K562 (cell line): ENCODE measurements at regions not wholly inside any gene's neighbourhood (a gene's known extent, or its start where the extent isn't known, plus 50 kb on each side); places are given as distances from the start of the nearest gene placed in this dataset.

ENCODE experiments used
- ATAC-seq: fragments of 200-7000 bp; cut with Tn5 transposase; 3 replicates; pipeline ENCODE4 v1.9.1; 2020; ENCODE audit warnings: moderate library complexity
- BruUV-seq: library from RNA; stranded (reverse); fragments of 400-500 nt; replicated peaks from 2 replicates; lab custom pipeline; 2021; lab: Mats Ljungman, UMichigan
- CTCF ChIA-PET: fragments of 300-600 bp; formaldehyde crosslinking; extraction: SDS; loops from one replicate; lab custom pipeline; 2021; ENCODE audit warnings: low intra/inter-chr PET ratio; lab: Yijun Ruan, JAX
- POLR2A ChIA-PET: fragments of 300-600, 350-650 bp; sonication (Branson Sonifier 250); formaldehyde crosslinking; extraction: SDS; loops from one replicate; lab custom pipeline; 2021; ENCODE audit warnings: antibody characterized with exemption, inconsistent platforms; lab: Yijun Ruan, JAX
- DNase-seq, 4 experiments: peaks; one replicate each; pipeline versions ENCODE4 v3.0.0 to v3.0.0-alpha.2; 2011 to 2018; ENCODE audit warnings: low spot score in 3 of 4, mixed read lengths in 3 of 4; ENCODE audit errors: extremely low read depth in 1 of 4
- FAIRE-seq: peaks from 2 replicates; lab custom pipeline; 2011; peaks lifted over from hg19 to GRCh38; lab: Jason Lieb, UNC
- H2AFZ ChIP-seq: 2 replicates; pipeline ENCODE4 v1.6.0; 2011; ENCODE audit warnings: low read depth, low read length, control low read depth, inconsistent platforms
- H3K27ac ChIP-seq: fragments of 200-600 bp; 3 replicates; pipeline ENCODE4 v1.8.0; 2011; ENCODE audit warnings: low read depth, mild to moderate bottlenecking, control low read depth, inconsistent platforms, low read length, moderate library complexity, mixed read lengths; ENCODE audit errors: extremely low read depth
- H3K27me3 ChIP-seq, 2 experiments: fragments of 300-600 bp in 1 of 2; 2 replicates in 1 of 2; 3 replicates in 1 of 2; pipeline versions ENCODE4 v1.6.0 to v1.8.0; 2011; ENCODE audit warnings: inconsistent platforms in 2 of 2, low read length in 2 of 2, mild to moderate bottlenecking in 1 of 2, mixed read lengths in 1 of 2, moderate library complexity in 1 of 2; ENCODE audit not compliant: control insufficient read depth in 2 of 2, insufficient read depth in 2 of 2
- H3K36me3 ChIP-seq: fragments of 300-600 bp; 3 replicates; pipeline ENCODE4 v1.8.0; 2011; ENCODE audit warnings: mild to moderate bottlenecking, low read length, inconsistent platforms; ENCODE audit not compliant: control insufficient read depth, insufficient read depth
- H3K4me1 ChIP-seq, 2 experiments: fragments of 200-600 bp in 1 of 2; replicated peaks in 1 of 2; 2 replicates in 1 of 2; 3 replicates in 1 of 2; pipeline versions ENCODE4 v1.5.1 to v1.8.0; 2011; ENCODE audit warnings: inconsistent platforms in 2 of 2, low read length in 2 of 2, mild to moderate bottlenecking in 1 of 2, mixed read lengths in 1 of 2, moderate library complexity in 1 of 2; ENCODE audit not compliant: control insufficient read depth in 2 of 2, insufficient read depth in 2 of 2
- H3K4me2 ChIP-seq: 2 replicates; pipeline ENCODE4 v1.6.1; 2011; ENCODE audit warnings: low read length, control low read depth, inconsistent platforms, mixed read lengths; ENCODE audit not compliant: insufficient read depth
- H3K4me3 ChIP-seq: fragments of 200-600 bp; sonication (generic), shearing (Covaris generic); 2 replicates; pipeline ENCODE4 v1.5.1; 2016; ENCODE audit warnings: control low read depth, inconsistent platforms
- H3K79me2 ChIP-seq: fragments of 200-600 bp; 3 replicates; pipeline ENCODE4 v1.8.0; 2011; ENCODE audit warnings: low read length, inconsistent platforms; ENCODE audit not compliant: control insufficient read depth, insufficient read depth
- H3K9ac ChIP-seq, 2 experiments: 2 replicates each; pipeline versions ENCODE4 v1.6.0 to v1.6.1; 2011; ENCODE audit warnings: low read depth in 2 of 2, low read length in 2 of 2, control low read depth in 1 of 2, inconsistent platforms in 1 of 2, mild to moderate bottlenecking in 1 of 2, mixed read lengths in 1 of 2; ENCODE audit not compliant: insufficient read depth in 1 of 2
- H3K9me1 ChIP-seq: one replicate; pipeline ENCODE4 v1.6.0; 2011; ENCODE audit warnings: inconsistent platforms, mild to moderate bottlenecking, low read length, moderate library complexity; ENCODE audit not compliant: control insufficient read depth, insufficient read depth
- H3K9me3 ChIP-seq: replicated peaks from 2 replicates; pipeline ENCODE4 v1.5.1; 2011; ENCODE audit warnings: low read depth, low read length, inconsistent platforms; ENCODE audit not compliant: control insufficient read depth, insufficient read depth
- H4K20me1 ChIP-seq: replicated peaks from 2 replicates; pipeline ENCODE4 v1.6.1; 2011; ENCODE audit warnings: low read length, inconsistent platforms, mixed read lengths; ENCODE audit not compliant: control insufficient read depth, insufficient read depth
- CREBBP ChIP-seq: IDR thresholded peaks from one replicate; pipeline ENCODE4 v1.6.1; 2012; ENCODE audit warnings: low read depth, mild to moderate bottlenecking, control low read depth, inconsistent platforms, low read length
- DIDO1 ChIP-seq: fragments of 450-650 bp; IDR thresholded peaks from 2 replicates; pipeline ENCODE4 v1.6.1; 2016; ENCODE audit warnings: low read depth, missing biosample characterization, missing genetic modification characterization
- ESRRB ChIP-seq: fragments of 250-450 bp; sonication (Bioruptor Pico); IDR thresholded peaks from 2 replicates; pipeline ENCODE4 v1.5.0; 2020; ENCODE audit warnings: mild to moderate bottlenecking, moderate library complexity, borderline replicate concordance
- ETV6 ChIP-seq, 3 experiments: fragments of 150-350 bp in 1 of 3; sonication (generic) in 1 of 3; formaldehyde crosslinking in 1 of 3; IDR thresholded peaks; 2 replicates each; pipeline versions ENCODE4 v1.6.1 to v1.8.0; 2014 to 2022; ENCODE audit warnings: borderline replicate concordance in 2 of 3, low read depth in 2 of 3, antibody characterized with exemption in 1 of 3, low read length in 1 of 3, mild to moderate bottlenecking in 1 of 3, missing genetic modification reagents in 1 of 3
- IRF2 ChIP-seq: sonication (generic); formaldehyde crosslinking; IDR thresholded peaks from 2 replicates; pipeline ENCODE4 v1.8.1; 2022; ENCODE audit warnings: mild to moderate bottlenecking, missing genetic modification reagents
- KLF10 ChIP-seq: fragments of 250-450 bp; sonication (Bioruptor Pico); IDR thresholded peaks from 2 replicates; pipeline ENCODE4 v1.6.1; 2021; ENCODE audit warnings: matching md5 sums
- NFE2 ChIP-seq: IDR thresholded peaks from 2 replicates; pipeline ENCODE4 v1.6.1; 2014; ENCODE audit warnings: antibody characterized with exemption, low read depth
- SP2 ChIP-seq: IDR thresholded peaks from 2 replicates; pipeline ENCODE4 v1.6.1; 2011; ENCODE audit warnings: mild to moderate bottlenecking, low read depth, low read length, moderate library complexity; ENCODE audit not compliant: poor library complexity, severe bottlenecking; ENCODE audit errors: extremely low read depth
- ZC3H8 ChIP-seq: fragments of 450-650 bp; IDR thresholded peaks from 2 replicates; pipeline ENCODE4 v1.6.1; 2017
- ZNF224 ChIP-seq: sonication (generic); formaldehyde crosslinking; IDR thresholded peaks from 2 replicates; pipeline ENCODE4 v1.8.0; 2022; ENCODE audit warnings: mild to moderate bottlenecking, missing genetic modification reagents
- ZNF253 ChIP-seq: fragments of 250-450 bp; sonication (Bioruptor Pico); conservative IDR thresholded peaks from 2 replicates; pipeline ENCODE4 v1.6.1; 2021; ENCODE audit warnings: mild to moderate bottlenecking
- ZNF696 ChIP-seq: fragments of 250-450 bp; sonication (Bioruptor Pico); conservative IDR thresholded peaks from 2 replicates; pipeline ENCODE4 v1.4.0; 2020; ENCODE audit warnings: mild to moderate bottlenecking, moderate library complexity
- WGBS: fragments of 100-300 bp; shearing (Covaris generic); methylation state at CpG from one replicate; pipeline ENCODE4 v1.1.6; 2016; ENCODE audit warnings: low coverage, mixed read lengths; ENCODE audit not compliant: insufficient coverage; ENCODE audit errors: missing lambda C conversion rate; 5-methylcytosine and 5-hydroxymethylcytosine counted together
- in situ Hi-C: fragments of 300-500 bp; cut with MboI; formaldehyde crosslinking; loops from 4 replicates; pipeline ENCODE4 v1.15.0; 2018; ENCODE audit warnings: inconsistent platforms, mixed read lengths
- intact Hi-C: fragments of 100-400 bp; cut with micrococcal nuclease; formaldehyde crosslinking; loops from 2 replicates; pipeline ENCODE4 v1.14.2; 2022
- TF ChIP-seq, protein P1 (sequence below): sonication (generic); formaldehyde crosslinking; IDR thresholded peaks from 2 replicates; pipeline ENCODE4 v1.8.1; 2022; ENCODE audit warnings: missing genetic modification reagents

DNA sequence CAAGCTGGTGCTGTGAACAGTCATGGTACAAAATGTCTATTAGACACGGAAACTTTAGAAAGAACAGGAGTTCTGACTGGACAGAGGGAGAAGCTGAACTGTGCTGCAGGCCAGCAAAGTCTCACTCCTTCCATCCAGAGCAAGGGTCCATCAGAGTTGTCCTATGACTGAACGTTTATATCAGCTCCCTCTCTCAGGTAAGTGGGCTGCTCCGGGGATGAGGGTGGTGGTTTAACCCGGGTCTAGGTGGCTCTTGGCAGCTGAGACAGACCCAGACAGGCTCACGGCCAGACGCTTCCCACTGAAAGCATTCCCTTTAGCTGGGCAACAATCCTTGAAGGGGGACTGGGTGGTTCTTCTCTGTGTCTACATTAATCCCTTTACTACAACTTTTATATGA, 385.0 kb upstream of the SMIM31 start:
- POLR2A ChIA-PET = no interaction called here
- H3K36me3 ChIP-seq = no peaks in the 10 kb centered on the region
- no peaks in the 10 kb centered on the region for H3K4me1 ChIP-seq
- H4K20me1 ChIP-seq = no peaks in the 10 kb centered on the region
- no peaks in the 10 kb centered on the region for H3K79me2 ChIP-seq
- ATAC-seq = no peak
- H3K27ac ChIP-seq = no peak overlapping the region
- no peak overlapping the region for H3K4me2 ChIP-seq
- WGBS = under 1% methylated on average over 6 of the region's 6 CpGs
- no peaks in the 10 kb centered on the region for H3K9me1 ChIP-seq
- CTCF ChIA-PET = no interaction called here
- in situ Hi-C loops = no loop called here
- intact Hi-C loops = loop anchor here (2.0 kb wide), 1 partner anchor 30 kb away; no protein-coding TSS in a partner anchor
- no peak for TF ChIP-seq ZC3H8
- no peak for TF ChIP-seq CREBBP
- TF ChIP-seq IRF2 (CRISPR knock-in tag) = no peak
- TF ChIP-seq ZNF224 (CRISPR knock-in tag) = no peak
- TF ChIP-seq ESRRB (CRISPR knock-in tag) = no peak
- no peak overlapping the region for H2AFZ ChIP-seq
- no peak overlapping the region for H3K4me3 ChIP-seq
- FAIRE-seq = no peak
- H3K27me3 ChIP-seq = no peaks in the 10 kb centered on the region
- H3K9ac ChIP-seq = no peak overlapping the region
- BruUV-seq = no TSS peak
- no peak for DNase-seq
- H3K9me3 ChIP-seq = no peaks in the 10 kb centered on the region

DNA sequence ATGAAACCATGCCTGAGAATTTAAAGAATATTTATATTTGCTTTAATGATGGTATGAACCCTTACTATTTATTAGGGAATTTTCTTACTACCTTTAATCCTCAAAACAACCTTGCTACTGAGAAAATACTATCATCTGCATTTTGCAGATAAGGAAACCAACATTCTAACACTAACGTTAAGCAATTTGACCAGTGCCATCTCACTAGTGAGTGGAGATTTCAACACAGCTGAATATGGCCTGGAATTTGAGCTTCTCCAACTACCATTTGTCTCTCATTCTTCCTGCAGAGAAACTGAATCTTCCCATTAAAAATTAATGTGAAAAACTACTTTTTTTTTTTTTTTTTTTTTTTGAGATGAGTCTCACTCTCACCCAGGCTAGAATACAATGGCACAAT, 380.9 kb upstream of the SMIM31 start:
- intact Hi-C loops = no loop called here
- ChIA-PET CTCF (no interaction called here), POLR2A (no interaction called here)
- Histone ChIP-seq H4K20me1 (no peaks in the 10 kb centered on the region), H3K4me3 (no peak overlapping the region), H3K36me3 (no peaks in the 10 kb centered on the region), H3K9ac (no peak overlapping the region), H3K27ac (no peak overlapping the region), H3K79me2 (no peaks in the 10 kb centered on the region), H3K27me3 (no peaks in the 10 kb centered on the region), H3K4me2 (no peak overlapping the region), H3K9me3 (no peaks in the 10 kb centered on the region), H3K4me1 (no peaks in the 10 kb centered on the region), H3K9me1 (no peaks in the 10 kb centered on the region), H2AFZ (no peak overlapping the region)
- no peak for DNase-seq
- in situ Hi-C loops = no loop called here
- TF ChIP-seq, protein P1, sequence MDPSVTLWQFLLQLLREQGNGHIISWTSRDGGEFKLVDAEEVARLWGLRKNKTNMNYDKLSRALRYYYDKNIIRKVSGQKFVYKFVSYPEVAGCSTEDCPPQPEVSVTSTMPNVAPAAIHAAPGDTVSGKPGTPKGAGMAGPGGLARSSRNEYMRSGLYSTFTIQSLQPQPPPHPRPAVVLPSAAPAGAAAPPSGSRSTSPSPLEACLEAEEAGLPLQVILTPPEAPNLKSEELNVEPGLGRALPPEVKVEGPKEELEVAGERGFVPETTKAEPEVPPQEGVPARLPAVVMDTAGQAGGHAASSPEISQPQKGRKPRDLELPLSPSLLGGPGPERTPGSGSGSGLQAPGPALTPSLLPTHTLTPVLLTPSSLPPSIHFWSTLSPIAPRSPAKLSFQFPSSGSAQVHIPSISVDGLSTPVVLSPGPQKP (CRISPR knock-in tag) = no peak
- TF ChIP-seq ETV6 (IDR thresholded peaks at IDR 0.05; ENCODE audit: borderline replicate concordance in 1 of 2, low read depth in 2 of 2, low read length in 1 of 2) = no peak
- no peak for TF ChIP-seq ETV6 (CRISPR knock-in tag; IDR thresholded peaks at IDR 0.05; ENCODE audit: borderline replicate concordance)
- TF ChIP-seq DIDO1 (tag) = no peak
- TF ChIP-seq KLF10 (CRISPR knock-in tag) = no peak
- no peak for TF ChIP-seq ZNF696
- TF ChIP-seq NFE2 = no peak
- no peak for TF ChIP-seq ZNF253 (CRISPR knock-in tag)
- no peak for TF ChIP-seq SP2
- no peak for FAIRE-seq
- no TSS peak for BruUV-seq
- no peak for ATAC-seq
- 0% methylated on average over 1 of the region's 1 CpG for WGBS
